Ramos (cell line): ENCODE measurements at regions not wholly inside any gene's neighbourhood (a gene's known extent, or its start where the extent isn't known, plus 50 kb on each side); places are given as distances from the start of the nearest gene placed in this dataset.
"Not testable (repeated sequence)": the region's sequence is repeated elsewhere in the genome, so short reads cannot be mapped to it uniquely, and the experiment has no call there.

Experiments
- in situ Hi-C: fragments of 300-500 bp; cut with MboI; formaldehyde crosslinking; loops from one replicate; pipeline ENCODE4 v1.14.3; 2022; ENCODE audit warnings: low sequenced_read_pairs; ENCODE audit not compliant: unreplicated experiment

DNA sequence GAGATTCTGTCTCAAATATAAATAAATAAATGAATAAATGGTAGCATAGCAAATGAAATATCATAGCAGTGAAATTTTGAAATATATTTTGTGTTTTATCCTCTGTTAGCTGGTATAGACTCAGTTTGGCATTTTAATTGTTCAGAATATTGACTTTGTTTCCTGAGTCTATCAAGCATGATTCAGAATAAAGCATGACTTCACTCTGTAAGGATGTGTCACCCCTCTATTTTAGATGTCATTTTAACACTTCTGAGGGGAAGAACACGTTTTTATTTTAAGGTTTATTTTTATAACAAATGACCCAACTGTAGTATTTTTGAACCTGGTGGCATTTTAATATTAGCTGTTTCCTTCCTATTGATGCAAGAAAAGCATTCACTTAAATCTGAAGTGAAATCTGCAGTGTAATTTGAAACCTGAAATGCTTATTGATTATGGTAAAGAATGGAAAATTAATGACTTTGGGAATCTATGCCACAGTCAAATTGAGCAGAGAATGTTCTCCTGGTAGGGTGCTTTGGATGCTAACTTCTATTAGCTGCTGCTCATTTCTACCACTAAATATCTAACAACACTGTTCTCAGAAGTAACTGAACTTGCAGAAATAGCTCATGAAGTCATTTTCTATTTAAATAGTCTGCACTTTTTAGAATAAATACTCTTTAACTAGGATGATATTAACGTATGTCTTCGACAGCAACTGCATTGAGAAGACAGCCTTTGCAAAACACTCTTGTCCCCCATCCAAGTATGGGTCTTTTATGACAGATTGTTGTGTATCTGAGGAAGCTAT is 114.2 kb downstream of the SOX4 start:
- in situ Hi-C loops, result no loop called here

DNA sequence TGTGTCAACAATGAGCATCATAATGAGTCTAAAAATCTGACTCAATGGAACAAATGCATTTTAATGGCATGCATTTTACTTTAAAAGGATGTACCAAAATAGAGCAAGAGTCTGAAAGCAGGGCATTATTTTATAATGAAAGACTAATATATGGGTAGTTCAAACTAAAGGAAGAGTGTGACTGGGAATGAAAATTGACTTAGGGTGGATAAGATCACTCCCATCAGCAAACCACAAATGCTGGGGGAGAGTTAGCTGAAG is 114.7 kb downstream of the SOX4 start:
- in situ Hi-C loops, result no loop called here

DNA sequence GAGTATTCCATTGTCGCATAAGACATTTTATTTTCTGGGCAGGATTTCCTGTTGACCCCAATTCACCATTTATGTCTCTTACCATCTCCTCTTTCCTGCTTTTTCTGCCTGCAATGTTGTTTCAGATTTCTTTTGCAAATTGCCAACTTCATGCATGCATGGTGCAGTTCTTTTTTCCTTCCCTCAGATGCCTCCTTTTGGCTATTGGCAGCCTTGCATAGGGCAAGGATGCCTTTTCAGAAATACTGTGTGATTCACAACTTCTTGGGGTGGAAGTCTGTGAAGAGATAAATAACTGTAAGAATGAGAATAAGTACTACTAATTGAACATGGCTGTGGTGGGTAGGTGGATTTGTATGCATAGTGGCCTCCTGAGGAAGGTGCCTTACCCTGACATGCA is 116.7 kb downstream of the SOX4 start:
- in situ Hi-C loops, result no loop called here

GRCh38 chr6:21710908-21711627 is 117.5 kb downstream of the SOX4 start:
- in situ Hi-C loops, result no loop called here

DNA sequence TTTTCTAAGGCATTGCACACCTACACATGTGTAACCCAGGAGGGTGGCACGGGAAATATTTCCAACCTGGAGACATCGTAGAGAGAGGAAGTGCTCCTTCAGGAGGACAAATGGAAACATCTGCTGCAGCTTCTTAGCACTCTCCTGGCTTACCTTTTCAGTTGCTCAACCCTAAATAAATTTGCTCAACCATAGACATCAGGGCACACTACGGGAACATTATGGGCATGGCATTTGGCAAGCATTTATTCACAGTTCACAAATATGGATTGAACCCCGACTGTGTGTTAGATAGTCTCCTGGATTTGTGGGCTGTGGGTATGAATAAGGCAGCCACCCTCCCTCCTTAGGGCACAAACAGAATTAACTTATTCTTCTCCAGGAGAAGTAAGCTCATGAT is 118.7 kb downstream of the SOX4 start:
- in situ Hi-C loops, result no loop called here

GRCh38 chr6:21713481-21713880 is 119.9 kb downstream of the SOX4 start:
- in situ Hi-C loops, result no loop called here

DNA sequence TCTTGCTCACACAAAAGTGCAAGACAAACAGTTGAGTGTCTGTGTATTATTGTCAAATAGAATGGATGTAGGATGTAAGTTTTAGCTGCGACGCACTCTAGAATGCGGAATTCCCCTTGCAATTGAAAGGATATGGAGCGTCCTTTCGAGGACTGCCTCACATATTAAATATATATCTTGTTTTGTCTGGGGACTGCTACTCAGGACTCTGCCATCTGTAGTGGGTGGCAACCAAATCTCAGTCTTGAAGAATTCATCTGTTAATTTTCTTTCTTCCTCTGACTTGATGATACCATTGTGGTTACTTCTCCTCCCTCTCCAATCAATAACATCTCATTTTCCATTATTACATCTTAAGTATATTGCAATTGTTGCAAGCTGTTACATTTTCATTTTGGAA is 121.6 kb downstream of the SOX4 start:
- in situ Hi-C loops, result no loop called here

GRCh38 chr6:21722510-21722909 is 129.0 kb downstream of the SOX4 start:
- in situ Hi-C loops, result no loop called here

GRCh38 chr6:21726676-21727075 is 133.1 kb downstream of the SOX4 start:
- in situ Hi-C loops, result no loop called here

DNA sequence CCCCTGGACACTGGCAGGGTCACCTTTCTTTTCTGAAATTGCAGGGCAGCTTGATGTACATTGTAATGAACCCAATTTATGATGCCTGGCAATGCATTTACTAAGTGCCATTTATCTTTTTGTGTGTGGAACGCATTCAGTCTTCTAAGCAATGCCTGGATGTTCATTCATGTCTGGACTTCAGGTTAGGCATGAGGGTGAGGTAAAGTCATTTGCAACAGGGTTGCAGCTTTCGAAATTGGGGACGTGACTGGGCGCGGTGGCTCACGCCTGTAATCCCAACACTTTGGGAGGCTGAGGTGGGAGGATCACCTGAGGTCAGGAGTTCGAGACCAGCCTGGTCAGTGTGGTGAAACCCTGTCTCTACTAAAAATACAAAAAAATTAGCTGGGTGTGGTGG is 134.6 kb downstream of the SOX4 start:
- in situ Hi-C loops, result no loop called here

- in situ Hi-C loops, result no loop called here
Observed at GRCh38 chr6:21729431-21729830, 135.9 kb downstream of the SOX4 start.

- in situ Hi-C loops, result no loop called here
Observed at GRCh38 chr6:21730533-21730932, 137.0 kb downstream of the SOX4 start.

DNA sequence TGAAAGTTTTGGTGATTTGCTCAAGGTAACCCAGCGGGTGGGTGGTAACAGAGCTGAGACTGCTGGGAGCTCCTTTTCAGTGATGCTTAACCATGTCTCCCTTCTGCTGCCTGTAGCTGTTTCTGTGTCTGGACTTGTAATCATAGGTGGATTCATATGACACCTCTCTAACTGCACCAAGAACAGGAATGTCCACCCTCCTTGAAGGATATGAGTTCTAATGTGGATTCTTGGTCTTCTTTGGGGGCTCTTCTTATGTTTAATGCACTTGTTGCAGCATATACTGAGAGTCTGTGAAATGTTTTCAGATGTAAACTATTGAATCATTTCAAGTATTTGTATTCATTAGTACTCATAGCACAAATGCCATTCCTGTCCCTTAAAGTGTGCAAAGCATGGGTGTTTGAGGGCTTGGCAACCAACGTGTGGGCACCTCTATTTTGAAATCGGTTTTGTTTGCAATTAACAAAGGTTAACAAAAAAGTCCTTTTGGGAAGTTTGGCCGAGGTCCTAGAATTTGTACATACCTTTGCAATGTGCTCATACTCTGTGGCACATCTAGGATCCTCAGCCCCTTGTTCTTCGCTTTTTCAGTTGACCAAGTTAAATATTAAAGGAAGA is 138.0 kb downstream of the SOX4 start:
- in situ Hi-C loops, result no loop called here

DNA sequence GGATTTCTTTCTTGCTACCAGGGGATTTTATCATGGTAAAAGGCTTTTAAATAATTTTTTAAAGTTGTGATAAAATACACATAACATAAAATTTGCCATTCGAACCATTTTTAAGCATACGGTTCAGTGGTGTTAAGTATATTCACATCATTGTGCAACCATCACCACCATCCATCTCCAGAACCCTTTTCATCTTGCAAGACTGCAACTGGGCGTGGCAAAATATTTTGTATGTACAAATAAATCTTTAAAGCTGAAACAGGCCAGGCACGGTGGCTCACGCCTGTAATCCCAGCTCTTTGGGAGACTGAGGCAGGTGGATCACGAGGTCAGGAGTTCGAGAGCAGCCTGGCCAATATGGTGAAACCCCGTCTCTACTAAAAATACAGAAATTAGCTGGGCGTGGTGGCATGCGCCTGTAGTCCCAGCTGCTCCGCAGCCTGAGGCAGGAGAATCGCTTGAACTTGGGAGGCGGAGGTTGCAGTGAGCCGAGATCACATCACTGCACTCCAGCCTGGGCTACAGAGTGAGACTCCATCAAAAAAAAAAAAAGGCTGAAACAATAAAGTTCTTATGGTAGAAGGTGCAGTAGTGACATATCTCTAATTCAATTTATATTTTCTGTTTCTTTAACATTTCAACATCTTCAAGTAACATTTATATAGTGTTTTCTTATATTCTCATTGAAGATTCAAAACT is 138.6 kb downstream of the SOX4 start:
- in situ Hi-C loops, result not testable (repeated sequence)

GRCh38 chr6:21732731-21733130 is 139.2 kb downstream of the SOX4 start:
- in situ Hi-C loops, result no loop called here

GRCh38 chr6:21733311-21733710 is 139.8 kb downstream of the SOX4 start:
- in situ Hi-C loops, result no loop called here

GRCh38 chr6:21734204-21734603 is 140.7 kb downstream of the SOX4 start:
- in situ Hi-C loops, result no loop called here

- in situ Hi-C loops, result no loop called here
Observed at GRCh38 chr6:21738180-21739094, 144.9 kb downstream of the SOX4 start.

DNA sequence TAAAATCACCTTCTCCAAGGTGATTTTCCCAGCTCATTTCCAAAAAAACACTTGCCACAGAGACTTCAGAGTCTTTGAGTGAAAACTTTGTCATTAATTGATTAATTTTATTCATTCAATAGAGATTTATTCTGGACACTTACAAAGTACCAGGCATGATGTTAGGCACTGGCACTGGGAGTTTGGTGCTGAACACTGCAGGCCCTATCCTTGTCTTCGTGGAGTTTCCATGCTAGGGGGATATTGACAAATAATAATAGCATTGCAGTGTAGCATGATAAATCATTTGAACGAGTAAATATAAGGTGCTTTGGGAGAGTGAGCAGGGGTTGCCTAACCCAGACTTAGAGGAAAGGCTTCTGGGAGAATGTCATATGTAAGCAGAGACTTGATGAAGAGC is 145.7 kb downstream of the SOX4 start:
- in situ Hi-C loops, result no loop called here

- in situ Hi-C loops, result no loop called here
Observed at GRCh38 chr6:21739838-21740237, 146.3 kb downstream of the SOX4 start.
